Upper lobe of right lung (tissue), 1 donor: ENCODE measurements at regions not wholly inside any gene's neighbourhood (a gene's known extent, or its start where the extent isn't known, plus 50 kb on each side); places are given as distances from the start of the nearest gene placed in this dataset.

Experiments
- ATAC-seq: fragments of 200-7000 bp; cut with Tn5 transposase; one replicate; pipeline ENCODE4 v1.9.1; 2020; ENCODE audit warnings: mild to moderate bottlenecking, moderate library complexity
- DNase-seq: peaks from one replicate; pipeline ENCODE4 v3.0.0-alpha.2; 2020
- H3K27ac ChIP-seq: fragments of 200-600 bp; one replicate; pipeline ENCODE4 v1.8.0; 2022
- H3K27me3 ChIP-seq: fragments of 200-600 bp; one replicate; pipeline ENCODE4 v1.8.0; 2022; ENCODE audit warnings: mild to moderate bottlenecking
- H3K36me3 ChIP-seq: fragments of 200-600 bp; one replicate; pipeline ENCODE4 v1.8.0; 2022
- H3K4me1 ChIP-seq: fragments of 200-600 bp; one replicate; pipeline ENCODE4 v1.8.0; 2022
- H3K4me3 ChIP-seq: fragments of 200-600 bp; one replicate; pipeline ENCODE4 v1.8.0; 2022; ENCODE audit warnings: mild to moderate bottlenecking
- H3K9me3 ChIP-seq: fragments of 200-600 bp; one replicate; pipeline ENCODE4 v1.8.0; 2022
- intact Hi-C: fragments of 100-400 bp; cut with DNase I; formaldehyde crosslinking; loops from one replicate; pipeline ENCODE4 v1.11.0; 2022
- TF ChIP-seq, protein P1 (sequence below): fragments of 200-600 bp; IDR thresholded peaks from one replicate; pipeline ENCODE4 v1.8.0; 2022; ENCODE audit warnings: antibody characterized with exemption
- donor health status: DM: no; HTN: yes; CAD: no; lungs with severe emphysema.

- no peak for DNase-seq
- ATAC-seq: no peak
- TF ChIP-seq, protein P1, sequence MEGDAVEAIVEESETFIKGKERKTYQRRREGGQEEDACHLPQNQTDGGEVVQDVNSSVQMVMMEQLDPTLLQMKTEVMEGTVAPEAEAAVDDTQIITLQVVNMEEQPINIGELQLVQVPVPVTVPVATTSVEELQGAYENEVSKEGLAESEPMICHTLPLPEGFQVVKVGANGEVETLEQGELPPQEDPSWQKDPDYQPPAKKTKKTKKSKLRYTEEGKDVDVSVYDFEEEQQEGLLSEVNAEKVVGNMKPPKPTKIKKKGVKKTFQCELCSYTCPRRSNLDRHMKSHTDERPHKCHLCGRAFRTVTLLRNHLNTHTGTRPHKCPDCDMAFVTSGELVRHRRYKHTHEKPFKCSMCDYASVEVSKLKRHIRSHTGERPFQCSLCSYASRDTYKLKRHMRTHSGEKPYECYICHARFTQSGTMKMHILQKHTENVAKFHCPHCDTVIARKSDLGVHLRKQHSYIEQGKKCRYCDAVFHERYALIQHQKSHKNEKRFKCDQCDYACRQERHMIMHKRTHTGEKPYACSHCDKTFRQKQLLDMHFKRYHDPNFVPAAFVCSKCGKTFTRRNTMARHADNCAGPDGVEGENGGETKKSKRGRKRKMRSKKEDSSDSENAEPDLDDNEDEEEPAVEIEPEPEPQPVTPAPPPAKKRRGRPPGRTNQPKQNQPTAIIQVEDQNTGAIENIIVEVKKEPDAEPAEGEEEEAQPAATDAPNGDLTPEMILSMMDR: no peak
- peaks cover 37% of the 10 kb centered on the region for H3K4me1 ChIP-seq
- H3K27me3 ChIP-seq: no peaks in the 10 kb centered on the region
- intact Hi-C loops: no loop called here
- H3K4me3 ChIP-seq: no peak overlapping the region
- H3K27ac ChIP-seq: no peak overlapping the region
- H3K9me3 ChIP-seq: no peaks in the 10 kb centered on the region
- H3K36me3 ChIP-seq: no peaks in the 10 kb centered on the region
Observed at GRCh38 chr4:119733431-119733830, 104.8 kb upstream of the PDE5A start.

DNA sequence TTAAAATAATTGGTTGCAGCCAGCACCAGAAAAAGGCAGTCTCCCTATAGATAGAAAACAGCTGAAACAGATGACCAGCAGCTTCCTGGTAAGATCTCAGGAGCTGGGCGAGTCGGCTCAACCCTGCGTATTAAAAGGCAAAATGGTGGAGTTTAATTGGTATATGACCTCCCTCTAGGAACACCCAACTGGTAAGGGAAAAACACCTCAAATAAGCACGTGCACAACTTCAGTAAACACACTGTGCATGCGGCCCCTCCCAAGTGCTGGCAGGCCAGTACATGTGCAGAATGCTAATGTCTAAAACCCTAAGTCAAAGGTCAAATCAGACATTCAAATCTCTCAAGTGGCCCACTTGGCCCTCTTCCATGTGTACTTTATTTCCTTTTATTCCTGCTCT lies 103.2 kb upstream of the PDE5A start:
- no peak for ATAC-seq
- H3K36me3 ChIP-seq: no peaks in the 10 kb centered on the region
- TF ChIP-seq, protein P1: no peak
- peak overlapping the region; percentile 37 for H3K27ac ChIP-seq
- no peak for DNase-seq
- intact Hi-C loops: no loop called here
- H3K9me3 ChIP-seq: no peaks in the 10 kb centered on the region
- H3K4me1 ChIP-seq: peaks cover 37% of the 10 kb centered on the region
- no peak overlapping the region for H3K4me3 ChIP-seq
- H3K27me3 ChIP-seq: no peaks in the 10 kb centered on the region

GRCh38 chr4:119731146-119731742 lies 102.6 kb upstream of the PDE5A start:
- H3K4me3 ChIP-seq: no peak overlapping the region
- H3K9me3 ChIP-seq: no peaks in the 10 kb centered on the region
- TF ChIP-seq, protein P1: no peak
- DNase-seq: no peak
- no peak for ATAC-seq
- H3K36me3 ChIP-seq: no peaks in the 10 kb centered on the region
- peaks cover 38% of the 10 kb centered on the region for H3K4me1 ChIP-seq
- intact Hi-C loops: no loop called here
- peak overlapping the region; percentile 37 for H3K27ac ChIP-seq
- H3K27me3 ChIP-seq: no peaks in the 10 kb centered on the region

DNA sequence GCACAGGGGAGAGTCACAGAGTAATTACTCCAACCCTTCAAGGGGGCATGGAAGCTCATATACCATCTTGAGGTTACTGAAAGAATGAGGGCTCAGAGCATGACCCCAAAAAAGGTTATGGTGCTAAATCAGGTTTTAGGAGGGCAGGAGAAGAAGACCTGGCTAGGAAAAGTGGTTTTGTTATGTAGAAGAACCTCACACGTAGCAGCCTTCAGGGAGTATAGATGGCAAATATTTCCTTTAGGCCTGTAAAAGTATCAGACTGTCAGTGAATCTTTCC lies 102.0 kb upstream of the PDE5A start:
- Histone ChIP-seq H3K27me3 (no peaks in the 10 kb centered on the region), H3K9me3 (no peaks in the 10 kb centered on the region), H3K27ac (peak overlapping the region; percentile 49), H3K4me1 (peaks cover 44% of the 10 kb centered on the region), H3K4me3 (no peak overlapping the region), H3K36me3 (no peaks in the 10 kb centered on the region)
- ATAC-seq: no peak
- TF ChIP-seq, protein P1: no peak
- DNase-seq: no peak
- intact Hi-C loops: no loop called here

- intact Hi-C loops: no loop called here
- Histone ChIP-seq H3K4me1 (peaks cover 43% of the 10 kb centered on the region), H3K36me3 (no peaks in the 10 kb centered on the region), H3K4me3 (no peak overlapping the region), H3K27ac (peak overlapping the region; percentile 49), H3K27me3 (no peaks in the 10 kb centered on the region), H3K9me3 (no peaks in the 10 kb centered on the region)
- ATAC-seq (no peak), DNase-seq (no peak)
- TF ChIP-seq, protein P1: no peak
Observed at GRCh38 chr4:119729835-119730670, 101.4 kb upstream of the PDE5A start.
